ENCODE measurements at regions not wholly inside any gene's neighbourhood (a gene's known extent, or its start where the extent isn't known, plus 50 kb on each side); places are given as distances from the start of the nearest gene placed in this dataset.

- H3K36me3 Mint-ChIP-seq (ENCODE audit: insufficient read depth, unreplicated experiment), result no peaks in the 10 kb centered on the region
- no peaks in the 10 kb centered on the region for H3K27me3 Mint-ChIP-seq (ENCODE audit: insufficient read depth, unreplicated experiment)
- H3K27ac Mint-ChIP-seq (ENCODE audit: low read depth, unreplicated experiment), result no peak overlapping the region
- H3K4me3 Mint-ChIP-seq (ENCODE audit: unreplicated experiment), result no peak overlapping the region
- POLR2A ChIA-PET, result no interaction called here
- H3K4me1 Mint-ChIP-seq (ENCODE audit: insufficient read depth, unreplicated experiment), result no peaks in the 10 kb centered on the region
- intact Hi-C loops (cut with micrococcal nuclease), result no loop called here
- no peak for DNase-seq (ENCODE audit: unreplicated experiment)
- H3K9me3 Mint-ChIP-seq (ENCODE audit: unreplicated experiment), result no peaks in the 10 kb centered on the region
- BruUV-seq (replicated peaks), result no TSS peak
- CTCF ChIA-PET, result no interaction called here
- TF ChIP-seq CTCF (IDR thresholded peaks at IDR 0.05; ENCODE audit: unreplicated experiment), result no peak
Measured at GRCh38 chr2:57965961-57966360, 80.6 kb upstream of the VRK2 start.

GRCh38 chr2:57973621-57974186 is 72.9 kb upstream of the VRK2 start:
- intact Hi-C loops (cut with micrococcal nuclease), result no loop called here
- Mint-ChIP-seq H3K36me3 (ENCODE audit: insufficient read depth, unreplicated experiment) (no peaks in the 10 kb centered on the region), H3K9me3 (ENCODE audit: unreplicated experiment) (no peaks in the 10 kb centered on the region), H3K4me1 (ENCODE audit: insufficient read depth, unreplicated experiment) (no peaks in the 10 kb centered on the region), H3K27ac (ENCODE audit: low read depth, unreplicated experiment) (no peak overlapping the region), H3K27me3 (ENCODE audit: insufficient read depth, unreplicated experiment) (no peaks in the 10 kb centered on the region), H3K4me3 (ENCODE audit: unreplicated experiment) (no peak overlapping the region)
- no peak for DNase-seq (ENCODE audit: unreplicated experiment)
- ChIA-PET CTCF (no interaction called here), POLR2A (interaction anchor here (0.6 to 1.8 kb wide), 2 partner anchors 9 to 27 kb away, joined by 3 to 4 read pairs; no protein-coding TSS in a partner anchor)
- BruUV-seq (replicated peaks), result no TSS peak
- TF ChIP-seq CTCF (IDR thresholded peaks at IDR 0.05; ENCODE audit: unreplicated experiment), result no peak

- Mint-ChIP-seq H3K4me1 (ENCODE audit: insufficient read depth, unreplicated experiment) (peaks cover 19% of the 10 kb centered on the region), H3K9me3 (ENCODE audit: unreplicated experiment) (no peaks in the 10 kb centered on the region), H3K27ac (ENCODE audit: low read depth, unreplicated experiment) (no peak overlapping the region), H3K4me3 (ENCODE audit: unreplicated experiment) (no peak overlapping the region), H3K36me3 (ENCODE audit: insufficient read depth, unreplicated experiment) (no peaks in the 10 kb centered on the region), H3K27me3 (ENCODE audit: insufficient read depth, unreplicated experiment) (no peaks in the 10 kb centered on the region)
- TF ChIP-seq CTCF (IDR thresholded peaks at IDR 0.05; ENCODE audit: unreplicated experiment), result no peak
- POLR2A ChIA-PET, result no interaction called here
- no TSS peak for BruUV-seq (replicated peaks)
- DNase-seq (ENCODE audit: unreplicated experiment), result no peak
- CTCF ChIA-PET, result no interaction called here
- intact Hi-C loops (cut with micrococcal nuclease), result no loop called here
Measured at GRCh38 chr2:57979158-57979557, 67.4 kb upstream of the VRK2 start.

- H3K4me3 Mint-ChIP-seq (ENCODE audit: unreplicated experiment), result no peak overlapping the region
- peak; percentile 84 for DNase-seq (ENCODE audit: unreplicated experiment)
- no peaks in the 10 kb centered on the region for H3K9me3 Mint-ChIP-seq (ENCODE audit: unreplicated experiment)
- POLR2A ChIA-PET, result interaction anchor here (1.6 to 1.9 kb wide), 2 partner anchors 8 to 65 kb away, joined by 4 to 8 read pairs; partner anchors contain the start of gene VRK2
- BruUV-seq (replicated peaks), result no TSS peak
- no peak for TF ChIP-seq CTCF (IDR thresholded peaks at IDR 0.05; ENCODE audit: unreplicated experiment)
- no peaks in the 10 kb centered on the region for H3K36me3 Mint-ChIP-seq (ENCODE audit: insufficient read depth, unreplicated experiment)
- intact Hi-C loops (cut with micrococcal nuclease), result no loop called here
- CTCF ChIA-PET, result interaction anchor here (0.6 to 1.0 kb wide), 2 partner anchors 12 to 468 kb away, joined by 3 to 5 read pairs; no protein-coding TSS in a partner anchor
- H3K27me3 Mint-ChIP-seq (ENCODE audit: insufficient read depth, unreplicated experiment), result no peaks in the 10 kb centered on the region
- peaks cover 19% of the 10 kb centered on the region for H3K4me1 Mint-ChIP-seq (ENCODE audit: insufficient read depth, unreplicated experiment)
- H3K27ac Mint-ChIP-seq (ENCODE audit: low read depth, unreplicated experiment), result no peak overlapping the region
Measured at GRCh38 chr2:57981083-57981768, 65.4 kb upstream of the VRK2 start.
